ENCODE measurements at regions not wholly inside any gene's neighbourhood (a gene's known extent, or its start where the extent isn't known, plus 50 kb on each side); places are given as distances from the start of the nearest gene placed in this dataset.

DNA sequence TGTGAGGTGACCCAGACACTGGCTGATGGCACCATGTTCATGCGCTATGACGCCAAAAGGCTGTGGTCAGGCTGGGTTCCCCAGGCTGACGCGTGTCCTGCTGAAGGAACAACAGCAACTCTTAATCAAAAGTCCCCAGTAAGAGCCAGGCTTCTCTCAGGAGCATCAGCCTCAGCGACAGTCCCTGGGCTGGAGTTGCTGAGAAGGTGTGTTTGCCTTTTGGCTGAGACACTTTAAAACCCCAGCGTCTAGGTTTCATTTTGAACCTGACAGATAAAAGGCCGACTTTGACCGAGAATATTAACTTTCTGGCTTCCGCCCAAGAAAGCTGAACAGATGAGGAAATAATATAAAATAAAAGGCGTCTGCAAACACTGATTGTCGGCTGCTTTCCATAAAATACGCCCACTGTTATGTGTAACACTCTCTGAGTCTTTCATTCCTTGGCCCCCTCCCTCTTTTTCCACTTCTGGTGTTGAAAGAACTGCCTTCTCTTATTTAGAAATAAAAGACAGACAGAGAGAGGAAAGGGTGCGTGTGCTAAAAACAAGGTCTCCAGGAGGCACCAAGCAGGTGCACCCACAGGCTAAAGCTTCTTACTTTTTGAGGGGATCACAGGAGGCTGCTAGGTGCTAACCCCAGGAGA, 373.6 kb downstream of the MID1IP1 start:
- TF ChIP-seq, protein P1, sequence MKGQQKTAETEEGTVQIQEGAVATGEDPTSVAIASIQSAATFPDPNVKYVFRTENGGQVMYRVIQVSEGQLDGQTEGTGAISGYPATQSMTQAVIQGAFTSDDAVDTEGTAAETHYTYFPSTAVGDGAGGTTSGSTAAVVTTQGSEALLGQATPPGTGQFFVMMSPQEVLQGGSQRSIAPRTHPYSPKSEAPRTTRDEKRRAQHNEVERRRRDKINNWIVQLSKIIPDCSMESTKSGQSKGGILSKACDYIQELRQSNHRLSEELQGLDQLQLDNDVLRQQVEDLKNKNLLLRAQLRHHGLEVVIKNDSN (IDR thresholded peaks at IDR 0.05) = no peak
- TF ChIP-seq TAF1 (IDR thresholded peaks at IDR 0.05; ENCODE audit: low read depth) = no peak
- TF ChIP-seq EP300 (IDR thresholded peaks at IDR 0.05; ENCODE audit: borderline replicate concordance) = no peak
- TF ChIP-seq RAD21 (IDR thresholded peaks at IDR 0.05; ENCODE audit: low read depth) = no peak
- TF ChIP-seq CEBPB (IDR thresholded peaks at IDR 0.05) = no peak
- TF ChIP-seq EGR1 (IDR thresholded peaks at IDR 0.05) = no peak
- TF ChIP-seq, protein P2, sequence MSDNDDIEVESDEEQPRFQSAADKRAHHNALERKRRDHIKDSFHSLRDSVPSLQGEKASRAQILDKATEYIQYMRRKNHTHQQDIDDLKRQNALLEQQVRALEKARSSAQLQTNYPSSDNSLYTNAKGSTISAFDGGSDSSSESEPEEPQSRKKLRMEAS (IDR thresholded peaks at IDR 0.05) = no peak
- TF ChIP-seq, protein P3, sequence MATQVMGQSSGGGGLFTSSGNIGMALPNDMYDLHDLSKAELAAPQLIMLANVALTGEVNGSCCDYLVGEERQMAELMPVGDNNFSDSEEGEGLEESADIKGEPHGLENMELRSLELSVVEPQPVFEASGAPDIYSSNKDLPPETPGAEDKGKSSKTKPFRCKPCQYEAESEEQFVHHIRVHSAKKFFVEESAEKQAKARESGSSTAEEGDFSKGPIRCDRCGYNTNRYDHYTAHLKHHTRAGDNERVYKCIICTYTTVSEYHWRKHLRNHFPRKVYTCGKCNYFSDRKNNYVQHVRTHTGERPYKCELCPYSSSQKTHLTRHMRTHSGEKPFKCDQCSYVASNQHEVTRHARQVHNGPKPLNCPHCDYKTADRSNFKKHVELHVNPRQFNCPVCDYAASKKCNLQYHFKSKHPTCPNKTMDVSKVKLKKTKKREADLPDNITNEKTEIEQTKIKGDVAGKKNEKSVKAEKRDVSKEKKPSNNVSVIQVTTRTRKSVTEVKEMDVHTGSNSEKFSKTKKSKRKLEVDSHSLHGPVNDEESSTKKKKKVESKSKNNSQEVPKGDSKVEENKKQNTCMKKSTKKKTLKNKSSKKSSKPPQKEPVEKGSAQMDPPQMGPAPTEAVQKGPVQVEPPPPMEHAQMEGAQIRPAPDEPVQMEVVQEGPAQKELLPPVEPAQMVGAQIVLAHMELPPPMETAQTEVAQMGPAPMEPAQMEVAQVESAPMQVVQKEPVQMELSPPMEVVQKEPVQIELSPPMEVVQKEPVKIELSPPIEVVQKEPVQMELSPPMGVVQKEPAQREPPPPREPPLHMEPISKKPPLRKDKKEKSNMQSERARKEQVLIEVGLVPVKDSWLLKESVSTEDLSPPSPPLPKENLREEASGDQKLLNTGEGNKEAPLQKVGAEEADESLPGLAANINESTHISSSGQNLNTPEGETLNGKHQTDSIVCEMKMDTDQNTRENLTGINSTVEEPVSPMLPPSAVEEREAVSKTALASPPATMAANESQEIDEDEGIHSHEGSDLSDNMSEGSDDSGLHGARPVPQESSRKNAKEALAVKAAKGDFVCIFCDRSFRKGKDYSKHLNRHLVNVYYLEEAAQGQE (IDR thresholded peaks at IDR 0.05; ENCODE audit: low read depth) = no peak
- no peak for TF ChIP-seq TCF12 (IDR thresholded peaks at IDR 0.05; ENCODE audit: low read depth)
- TF ChIP-seq ZBTB7A (IDR thresholded peaks at IDR 0.05; ENCODE audit: low read depth) = no peak
- no peak for TF ChIP-seq CREB1 (IDR thresholded peaks at IDR 0.05; ENCODE audit: low read depth)
- no peak for TF ChIP-seq YY1 (IDR thresholded peaks at IDR 0.05; ENCODE audit: low read depth)
- TF ChIP-seq NFIC (IDR thresholded peaks at IDR 0.05) = no peak

All from Ishikawa (cell line).